Effector CD4-positive, alpha-beta T cell (primary cell): ENCODE measurements at regions not wholly inside any gene's neighbourhood (a gene's known extent, or its start where the extent isn't known, plus 50 kb on each side); places are given as distances from the start of the nearest gene placed in this dataset.
A peak's percentile ranks its signal among the peaks of the same experiment; 100 is the strongest.
"Not testable (repeated sequence)": the region's sequence is repeated elsewhere in the genome, so short reads cannot be mapped to it uniquely, and the experiment has no call there.

Source experiments
- DNase-seq: peaks from one replicate; pipeline ENCODE4 v3.0.0-alpha.2; 2020

GRCh38 chr6:135555550-135555949 is 58.0 kb upstream of the AHI1 start:
- DNase-seq, result no peak

DNA sequence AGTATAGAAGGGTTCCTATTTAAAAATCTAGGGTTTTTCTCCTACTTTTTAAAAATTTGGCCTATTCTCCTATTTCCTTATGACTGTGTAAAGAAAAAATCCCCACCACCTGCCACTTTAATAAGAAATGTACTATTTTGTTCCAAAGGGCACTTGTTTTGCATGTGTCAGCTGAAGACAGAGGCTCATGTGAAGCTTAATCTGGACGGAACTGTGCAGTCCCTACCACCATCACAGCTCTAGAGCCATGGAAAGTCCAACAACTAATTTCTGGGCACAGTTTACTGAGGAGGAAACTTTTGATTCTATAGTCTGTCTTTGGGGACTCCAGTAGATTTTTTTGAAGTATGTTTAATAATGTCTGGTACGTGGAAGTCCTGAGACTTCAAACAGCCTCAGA is 60.0 kb upstream of the AHI1 start:
- no peak for DNase-seq

DNA sequence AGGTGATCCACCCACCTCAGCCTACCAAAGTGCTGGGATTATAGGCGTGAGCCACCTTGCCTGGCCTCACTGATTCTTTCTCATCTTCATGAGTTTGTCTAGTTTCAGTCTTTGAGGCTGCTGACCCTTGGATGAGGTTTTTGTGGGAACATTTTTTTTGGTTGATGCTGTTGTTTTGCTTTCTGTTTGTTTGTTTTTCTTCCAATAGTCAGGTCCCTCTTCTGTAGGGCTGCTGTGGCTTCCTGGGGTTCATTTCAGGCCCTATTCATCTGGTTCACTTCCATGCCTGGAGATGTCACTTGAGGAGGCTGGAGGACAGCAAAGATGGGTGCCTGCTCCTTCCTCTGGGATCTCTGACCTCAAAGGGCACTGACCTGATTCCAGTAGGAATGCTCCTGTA is 68.1 kb upstream of the AHI1 start:
- DNase-seq, result not testable (repeated sequence)

DNA sequence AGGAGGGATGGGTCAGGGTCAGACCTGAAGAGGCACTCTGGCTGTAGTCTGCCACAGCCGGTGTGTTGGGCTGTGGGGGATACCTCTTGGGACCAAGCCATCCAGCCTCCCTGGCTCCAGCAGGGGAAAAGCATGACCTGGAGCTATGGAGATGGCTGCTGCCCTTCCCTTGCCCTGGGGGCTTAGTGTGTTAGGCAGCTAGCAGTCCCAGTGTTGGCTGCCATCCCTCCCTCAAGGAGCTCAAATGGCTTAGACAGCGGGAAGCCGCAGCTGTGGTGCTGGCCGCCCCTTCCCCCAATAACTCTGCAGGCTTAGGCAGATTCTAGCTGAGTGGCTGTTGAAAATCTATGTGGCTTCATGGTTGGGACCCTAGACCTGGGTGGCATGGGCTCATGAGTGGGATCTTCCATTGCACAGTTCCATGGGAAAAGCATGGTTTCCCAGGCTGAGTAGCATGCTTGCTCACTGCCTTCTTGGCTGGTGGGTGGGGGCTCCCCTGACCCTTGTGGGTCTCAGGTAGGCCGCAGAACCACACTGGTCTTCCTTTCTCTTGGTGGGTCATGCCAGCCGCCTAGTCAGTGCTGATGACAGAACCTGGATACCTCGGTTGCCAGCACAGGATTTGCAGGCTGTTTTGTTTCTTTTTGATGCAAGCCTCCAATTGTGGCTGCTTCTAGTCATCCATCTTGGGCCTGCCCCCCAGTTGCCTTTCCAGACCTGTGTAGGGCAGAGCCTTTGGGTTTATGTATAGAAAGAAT is 69.0 kb upstream of the AHI1 start:
- DNase-seq, result no peak

- no peak for DNase-seq
Measured at GRCh38 chr6:135567375-135568083, 70.0 kb upstream of the AHI1 start.

DNA sequence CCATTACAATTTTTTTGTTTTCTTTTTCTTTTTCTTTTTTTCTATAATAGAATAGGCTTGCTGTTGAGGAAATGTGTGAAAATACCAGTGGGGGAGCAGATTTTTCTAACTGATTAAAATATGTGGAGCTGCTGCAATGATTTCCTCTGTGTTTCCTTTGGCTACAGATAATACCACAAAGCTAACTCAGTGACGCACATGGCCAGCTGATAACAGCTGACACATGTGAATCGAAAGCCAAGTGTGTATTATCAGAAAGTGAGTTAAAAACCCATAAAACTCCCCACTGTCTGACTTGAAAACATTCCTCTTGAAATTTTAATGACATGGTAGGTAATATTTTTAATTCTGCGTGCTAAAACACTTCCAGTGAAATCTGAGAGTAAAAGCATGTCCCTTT is 70.8 kb upstream of the AHI1 start:
- peak; percentile 8 for DNase-seq

DNA sequence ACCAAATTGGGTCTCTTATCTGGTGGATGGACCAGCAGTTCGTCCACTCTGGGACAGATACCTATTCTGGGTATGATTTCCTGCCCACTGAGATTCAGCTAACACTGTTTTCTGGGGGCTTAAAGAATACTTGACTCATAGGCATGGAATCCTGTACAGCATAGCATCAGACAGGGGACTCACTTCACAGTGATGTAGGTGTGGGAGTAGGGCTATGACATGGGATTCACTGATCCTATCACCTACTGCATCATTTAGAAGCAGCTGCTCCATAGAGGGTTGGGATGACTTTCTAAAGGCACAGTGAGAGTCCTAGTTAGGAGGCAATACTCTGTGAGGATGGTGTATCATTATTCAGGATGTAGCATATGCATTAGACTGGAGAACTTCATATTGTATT is 74.5 kb upstream of the AHI1 start:
- DNase-seq, result no peak

GRCh38 chr6:135575629-135576028 is 78.1 kb upstream of the AHI1 start:
- no peak for DNase-seq

GRCh38 chr6:135576055-135576454 is 78.5 kb upstream of the AHI1 start:
- no peak for DNase-seq

- no peak for DNase-seq
Measured at GRCh38 chr6:135577059-135577538, 79.6 kb upstream of the AHI1 start.

DNA sequence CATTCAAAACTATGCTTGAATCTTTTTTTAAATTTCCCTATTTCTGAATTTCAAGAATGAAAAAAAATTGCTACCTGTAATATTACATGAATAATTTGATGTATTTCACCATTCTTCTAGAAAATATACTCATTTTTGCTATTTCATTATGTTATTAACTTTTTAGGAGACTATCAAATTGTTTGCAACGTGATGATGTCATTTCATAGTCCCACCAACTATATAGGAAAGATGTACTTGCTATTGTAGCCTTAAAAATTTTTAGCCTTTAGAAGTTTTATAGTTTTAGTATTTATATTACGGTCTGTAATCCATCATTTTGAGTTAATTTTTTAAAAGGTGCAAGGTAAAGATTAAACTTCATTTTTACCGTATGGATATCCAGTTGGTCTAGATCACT is 81.4 kb upstream of the AHI1 start:
- DNase-seq, result no peak

DNA sequence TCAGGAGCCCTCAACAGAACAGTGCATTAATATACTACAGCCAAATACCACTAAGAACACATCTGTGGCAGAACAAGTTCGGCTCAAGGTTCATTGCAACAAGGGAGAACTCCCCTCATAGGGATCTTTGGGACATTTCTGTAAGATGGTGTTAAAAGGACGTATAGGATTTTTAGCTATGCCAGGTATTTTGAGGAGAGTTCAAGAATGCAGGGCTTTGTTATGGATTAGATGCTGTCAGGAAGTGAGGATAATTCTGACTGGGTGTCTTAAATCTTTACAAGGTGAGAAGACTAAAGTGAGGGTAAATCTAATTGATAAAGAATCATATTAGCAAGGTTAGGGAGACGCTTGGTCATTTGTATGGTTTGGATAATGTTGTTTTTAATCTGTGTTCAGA is 83.7 kb upstream of the AHI1 start:
- no peak for DNase-seq

DNA sequence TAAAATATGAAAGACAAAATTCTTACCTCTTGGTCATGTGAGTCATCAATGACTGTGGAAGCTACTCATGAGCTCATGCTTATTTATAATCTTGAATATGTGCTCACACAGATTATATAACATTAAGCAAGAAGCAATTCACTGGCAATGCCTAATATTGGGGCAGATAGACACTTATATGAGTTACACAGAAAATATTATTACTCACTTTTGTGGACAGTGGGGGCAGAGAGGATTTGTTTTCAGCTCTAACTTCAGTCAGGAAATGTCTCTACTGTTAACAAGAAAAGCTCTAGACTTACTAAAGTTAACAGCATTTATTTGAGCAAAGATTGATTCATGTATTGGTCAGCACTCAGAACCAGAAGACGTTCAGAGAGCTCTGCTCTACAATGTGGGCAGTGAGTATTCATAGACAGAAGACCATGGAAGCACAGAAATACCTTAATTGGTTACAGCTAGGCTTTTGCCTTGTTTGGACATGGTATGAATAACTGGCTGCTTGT is 85.8 kb upstream of the AHI1 start:
- DNase-seq, result no peak

DNA sequence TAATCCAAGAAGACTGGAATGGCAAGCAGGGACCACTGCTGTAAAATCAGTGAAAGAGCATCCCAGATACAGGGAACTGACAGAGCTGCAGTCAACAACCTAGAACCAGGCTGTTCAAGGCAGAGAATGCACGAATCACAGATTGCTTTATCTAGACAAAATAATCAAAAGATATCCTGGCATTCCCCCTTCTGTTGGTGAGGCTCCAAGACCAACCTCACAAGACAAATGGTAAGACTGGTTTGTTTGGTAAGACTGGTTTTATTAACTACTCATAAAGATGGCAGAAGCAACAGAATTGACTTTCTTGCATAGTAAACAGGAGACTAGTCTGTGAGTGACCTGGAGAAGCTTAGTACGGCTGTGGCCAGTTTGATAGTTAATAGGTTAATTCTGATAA is 88.8 kb upstream of the AHI1 start:
- DNase-seq, result no peak

- DNase-seq, result no peak
Measured at GRCh38 chr6:135586844-135587243, 89.3 kb upstream of the AHI1 start.

- DNase-seq, result no peak
Measured at GRCh38 chr6:135592276-135592675, 94.7 kb upstream of the AHI1 start.

DNA sequence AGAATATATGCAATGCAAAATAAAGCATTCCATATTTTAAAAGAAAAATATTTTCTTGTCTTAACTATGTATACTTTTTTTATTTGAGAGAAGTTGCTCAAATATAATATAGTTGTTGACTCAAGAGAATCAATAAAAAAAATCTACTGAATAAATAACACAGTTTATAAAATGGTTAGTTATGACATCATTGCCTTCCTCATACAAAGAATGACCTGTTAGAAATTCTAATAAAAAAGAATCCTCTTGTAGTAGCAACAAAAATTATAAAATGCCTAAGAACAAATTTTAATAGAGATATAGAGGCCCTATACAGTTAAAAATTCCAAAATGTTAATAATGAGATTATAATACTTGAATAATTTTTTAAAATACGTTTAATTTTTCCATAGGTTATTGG is 96.5 kb upstream of the AHI1 start:
- DNase-seq, result no peak

GRCh38 chr6:135600086-135600702 is 102.7 kb upstream of the AHI1 start:
- no peak for DNase-seq

DNA sequence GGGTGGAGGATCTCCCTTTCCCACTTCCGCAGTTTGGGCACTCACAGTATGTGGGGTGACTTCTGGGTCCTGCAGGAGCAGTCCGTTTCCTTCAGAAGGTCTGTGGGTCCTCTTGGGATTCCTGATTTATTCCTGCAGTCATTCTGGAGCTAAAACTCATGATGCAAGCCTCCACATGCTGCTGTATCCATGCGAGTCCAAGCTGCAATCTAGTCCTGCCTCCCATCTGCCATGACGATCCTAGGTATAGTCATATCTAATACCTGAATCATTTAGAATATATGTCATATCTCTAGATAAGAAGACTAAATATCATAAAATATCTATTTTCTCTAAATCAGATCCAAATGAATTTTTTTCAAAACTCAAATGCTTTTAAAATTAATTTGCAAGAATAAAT is 103.4 kb upstream of the AHI1 start:
- no peak for DNase-seq

- no peak for DNase-seq
Measured at GRCh38 chr6:135601857-135602256, 104.3 kb upstream of the AHI1 start.

DNA sequence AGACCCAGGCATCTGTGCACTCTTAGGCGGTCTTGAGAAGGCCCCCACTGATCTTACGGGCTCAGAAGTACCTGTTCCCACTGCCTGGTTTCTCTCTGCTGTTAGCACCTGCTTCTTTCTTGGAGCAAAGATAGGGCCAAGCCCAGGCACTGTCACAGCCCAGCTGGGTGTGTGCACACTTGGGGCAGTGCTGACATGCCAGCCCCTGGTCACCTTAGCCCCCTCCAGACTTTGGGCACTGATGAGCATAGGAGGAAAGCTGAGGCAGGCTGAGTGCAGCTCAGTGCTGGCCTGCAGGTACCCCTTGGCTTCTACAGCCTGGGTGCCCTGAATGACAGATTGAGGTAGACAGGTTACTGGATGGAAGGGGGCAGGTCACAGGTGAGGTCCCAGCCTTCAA is 105.7 kb upstream of the AHI1 start:
- DNase-seq, result no peak

DNA sequence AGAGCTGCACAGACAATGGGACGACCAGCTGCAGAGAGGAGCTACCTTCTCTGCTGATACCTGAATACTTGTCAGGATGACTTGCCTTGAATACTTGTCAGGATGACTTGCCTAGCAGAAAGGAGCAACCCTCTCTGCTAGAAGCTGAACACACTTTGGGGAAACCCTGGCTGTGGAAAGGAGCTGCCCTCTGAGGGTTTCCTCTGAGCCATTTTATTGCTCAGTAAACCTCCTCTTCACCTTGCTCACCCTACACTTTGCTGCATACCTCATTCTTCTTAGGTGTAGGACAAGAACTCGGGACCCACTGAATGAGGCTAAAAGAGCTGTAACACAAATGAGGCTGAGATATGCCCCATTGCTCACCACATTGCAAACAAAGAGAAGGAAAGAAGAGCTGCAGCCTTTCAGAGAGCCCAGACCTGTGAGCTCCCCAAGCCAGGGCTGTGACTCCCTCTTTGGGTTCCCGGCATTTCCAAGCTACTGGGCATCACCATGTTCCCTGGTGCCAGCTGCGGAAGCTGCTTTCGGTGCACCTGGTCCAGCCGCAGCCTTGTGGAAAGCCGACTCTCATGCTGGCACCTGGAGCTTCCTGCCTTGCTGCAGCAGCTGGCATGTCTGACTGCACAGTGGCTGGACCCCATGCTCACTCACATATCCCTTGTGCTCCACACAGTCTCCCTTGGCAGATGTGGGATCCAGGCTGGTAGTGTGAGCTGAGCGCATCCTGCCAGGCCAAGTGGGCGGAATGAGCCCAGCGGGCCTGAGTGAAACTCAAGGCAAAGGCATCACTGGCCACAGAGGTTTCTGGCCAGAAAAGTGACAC is 106.7 kb upstream of the AHI1 start:
- no peak for DNase-seq

DNA sequence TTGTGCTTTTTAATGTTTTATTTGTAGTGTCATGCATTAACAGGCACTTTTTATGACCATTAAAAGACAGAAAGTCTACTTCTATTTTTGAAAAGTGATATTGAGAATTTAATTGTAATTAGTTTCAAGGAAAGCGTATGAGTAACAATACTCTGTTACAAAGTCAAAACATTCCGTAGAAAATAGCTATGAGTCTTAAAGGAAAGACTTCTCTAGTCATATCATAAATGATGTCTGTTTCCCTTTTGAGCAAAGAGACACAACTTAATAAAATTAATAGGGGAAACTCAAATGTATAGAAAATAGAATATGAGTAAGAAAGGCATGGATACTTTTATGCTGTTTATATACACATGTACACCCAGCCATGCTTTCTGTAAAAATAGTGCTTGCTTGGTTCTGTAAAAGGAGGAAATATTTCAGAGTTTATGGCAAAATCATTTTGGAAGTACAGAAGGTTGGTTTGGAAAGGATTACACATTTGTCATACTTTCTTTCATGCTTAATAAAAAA is 107.8 kb upstream of the AHI1 start:
- no peak for DNase-seq
